ENCODE measurements at regions not wholly inside any gene's neighbourhood (a gene's known extent, or its start where the extent isn't known, plus 50 kb on each side); places are given as distances from the start of the nearest gene placed in this dataset.

- Histone ChIP-seq H3K9me3 (no peaks in the 10 kb centered on the region), H3K27ac (replicated peaks in 1 of 4) (no peak overlapping the region), H3K27me3 (no peaks in the 10 kb centered on the region), H3K4me3 (no peak overlapping the region), H3K36me3 (no peaks in the 10 kb centered on the region), H3K4me1 (peaks cover 0 to 10% (median 9%) of the 10 kb centered on the region in 4 donors)
- TF ChIP-seq EP300 (IDR thresholded peaks at IDR 0.05): no peak
- no peak for TF ChIP-seq POLR2A (IDR thresholded peaks at IDR 0.05; ENCODE audit: low read depth)
- peak in 1 of 3 experiments; percentile 11 for TF ChIP-seq CTCF (IDR thresholded peaks at IDR 0.05)
- 91% methylated on average over 2 of the region's 2 CpGs for WGBS
- intact Hi-C loops (cut with DNase I): no loop called here
- no peak for DNase-seq (ENCODE audit: extremely low spot score)
These were observed 246.7 kb downstream of the DACT1 start for GRCh38 chr14:58884442-58884841.

- 81% methylated on average over 2 of the region's 2 CpGs for WGBS
- intact Hi-C loops (cut with DNase I): no loop called here
These were observed 250.2 kb downstream of the DACT1 start for GRCh38 chr14:58887931-58888330.

GRCh38 chr14:58898655-58899316 is 261.0 kb downstream of the DACT1 start:
- DNase-seq (ENCODE audit: extremely low spot score): no peak
- no peak overlapping the region for H3K4me3 ChIP-seq
- 73% methylated on average over 4 of the region's 4 CpGs for WGBS

More at GRCh38 chr14:58887931-58888330, 250.2 kb downstream of the DACT1 start:
- Histone ChIP-seq H3K36me3 (no peaks in the 10 kb centered on the region), H3K4me3 (no peak overlapping the region), H3K4me1 (peaks cover 0 to 2% (median under 1%) of the 10 kb centered on the region in 4 donors), H3K9me3 (no peaks in the 10 kb centered on the region), H3K27me3 (no peaks in the 10 kb centered on the region), H3K27ac (replicated peaks in 1 of 4) (no peak overlapping the region)
- DNase-seq (ENCODE audit: extremely low spot score): no peak
- TF ChIP-seq CTCF (IDR thresholded peaks at IDR 0.05) (no peak), EP300 (IDR thresholded peaks at IDR 0.05) (no peak), POLR2AphosphoS5 (IDR thresholded peaks at IDR 0.05) (no peak), POLR2A (IDR thresholded peaks at IDR 0.05; ENCODE audit: low read depth) (no peak)

GRCh38 chr14:58899317-58899713 is 261.6 kb downstream of the DACT1 start:
- no peaks in the 10 kb centered on the region for H3K4me1 ChIP-seq
- intact Hi-C loops (cut with DNase I): no loop called here
- H3K4me3 ChIP-seq: no peak overlapping the region
- 47% methylated on average over 3 of the region's 3 CpGs for WGBS
- DNase-seq (ENCODE audit: extremely low spot score): no peak
- no peaks in the 10 kb centered on the region for H3K9me3 ChIP-seq
- TF ChIP-seq POLR2A (IDR thresholded peaks at IDR 0.05; ENCODE audit: low read depth) (no peak), POLR2AphosphoS5 (IDR thresholded peaks at IDR 0.05) (peak in 1 of 2 donors; percentile 40), EP300 (IDR thresholded peaks at IDR 0.05) (no peak)
- peaks cover 0 to 4% (median 0%) of the 10 kb centered on the region in 4 donors for H3K27me3 ChIP-seq
- no peak overlapping the region for H3K27ac ChIP-seq (replicated peaks in 1 of 4)
- H3K36me3 ChIP-seq: no peaks in the 10 kb centered on the region

More at GRCh38 chr14:58898655-58899316, 261.0 kb downstream of the DACT1 start:
- Histone ChIP-seq H3K4me1 (no peaks in the 10 kb centered on the region), H3K36me3 (no peaks in the 10 kb centered on the region), H3K27ac (replicated peaks in 1 of 4) (peak overlapping the region in 1 of 4 donors; percentile 31), H3K9me3 (no peaks in the 10 kb centered on the region), H3K27me3 (peaks cover 0 to 4% (median 0%) of the 10 kb centered on the region in 4 donors)
- intact Hi-C loops (cut with DNase I): no loop called here
- TF ChIP-seq POLR2AphosphoS5 (IDR thresholded peaks at IDR 0.05) (no peak), POLR2A (IDR thresholded peaks at IDR 0.05; ENCODE audit: low read depth) (no peak), CTCF (IDR thresholded peaks at IDR 0.05) (no peak), EP300 (IDR thresholded peaks at IDR 0.05) (no peak)

GRCh38 chr14:58901826-58902225 is 264.1 kb downstream of the DACT1 start:
- Histone ChIP-seq H3K27ac (replicated peaks in 1 of 4) (no peak overlapping the region), H3K36me3 (no peaks in the 10 kb centered on the region), H3K4me3 (no peak overlapping the region), H3K27me3 (peaks cover 0 to 4% (median 0%) of the 10 kb centered on the region in 4 donors), H3K4me1 (no peaks in the 10 kb centered on the region), H3K9me3 (no peaks in the 10 kb centered on the region)
- intact Hi-C loops (cut with DNase I): no loop called here
- no peak for DNase-seq (ENCODE audit: extremely low spot score)
- TF ChIP-seq POLR2AphosphoS5 (IDR thresholded peaks at IDR 0.05): no peak
- no peak for TF ChIP-seq POLR2A (IDR thresholded peaks at IDR 0.05; ENCODE audit: low read depth)
- no peak for TF ChIP-seq EP300 (IDR thresholded peaks at IDR 0.05)
- TF ChIP-seq CTCF (IDR thresholded peaks at IDR 0.05): no peak
